ENCODE measurements at regions not wholly inside any gene's neighbourhood (a gene's known extent, or its start where the extent isn't known, plus 50 kb on each side); places are given as distances from the start of the nearest gene placed in this dataset.

- peak; percentile 91 for TF ChIP-seq EED (IDR thresholded peaks at IDR 0.05; ENCODE audit: low read depth)
- TF ChIP-seq YY1 (IDR thresholded peaks at IDR 0.05; ENCODE audit: low read depth, low read length) = 0 out of 2 replicates have a peak, but pooled peaks have one; percentile 33
- TF ChIP-seq RUNX3 (IDR thresholded peaks at IDR 0.05; ENCODE audit: low read length) = peak; percentile 66
- peak; percentile 87 for TF ChIP-seq CREM (IDR thresholded peaks at IDR 0.05; ENCODE audit: low read depth)
- no peak for TF ChIP-seq NKRF (conservative IDR thresholded peaks at IDR 0.05)
Observed at GRCh38 chr20:48478370-48478769, 349.4 kb downstream of the PREX1 start (continued).

- ChIA-PET SMC1A (ENCODE audit: uncharacterized antibody, unreplicated experiment) (interaction anchor here (1.7 kb wide), 1 partner anchor 143 kb away, joined by 6 read pairs; no protein-coding TSS in a partner anchor), POLR2A (interaction anchor here (0.7 to 0.8 kb wide), 2 partner anchors 11 to 693 kb away, joined by 3 to 4 read pairs; no protein-coding TSS in a partner anchor), RAD21 (ENCODE audit: unreplicated experiment) (no interaction called here), CTCF (no interaction called here)
- H4K20me1 ChIP-seq (ENCODE audit: control insufficient read depth, insufficient read depth) = no peaks in the 10 kb centered on the region
- no peaks in the 10 kb centered on the region for H3K79me2 ChIP-seq (ENCODE audit: control insufficient read depth, insufficient read depth, low read length)
- H3K36me3 ChIP-seq (ENCODE audit: control insufficient read depth in 2 of 2, insufficient read depth in 2 of 2, low read length in 1 of 2) = no peaks in the 10 kb centered on the region
- no peak overlapping the region for H3K4me3 ChIP-seq
- H3K4me2 ChIP-seq (ENCODE audit: control insufficient read depth, insufficient read depth) = no peak overlapping the region
- intact Hi-C loops (cut with micrococcal nuclease; ENCODE audit: unreplicated experiment) (no loop called here), in situ Hi-C loops (cut with MboI) (no loop called here)
- H3K27me3 ChIP-seq (replicated peaks in 1 of 2; ENCODE audit: control insufficient read depth in 2 of 2, insufficient read depth in 2 of 2, low read length in 1 of 2) = no peaks in the 10 kb centered on the region; a peak in 2 of 4 replicates
- 71% methylated on average over 11 of the region's 11 CpGs for WGBS (ENCODE audit: insufficient coverage, insufficient replicate concordance, low lambda C conversion rate, missing lambda C conversion rate)
- FAIRE-seq (no peak), DNase-seq (ENCODE audit: low read depth, low spot score) (no peak), ATAC-seq (no peak)
- TF ChIP-seq NFXL1 (IDR thresholded peaks at IDR 0.05; ENCODE audit: borderline replicate concordance) (peak; percentile 39; the same call in 1 of the 2 replicates), CHD1 (IDR thresholded peaks at IDR 0.05; ENCODE audit: low read depth, low read length) (no peak), YY1 (IDR thresholded peaks at IDR 0.05; ENCODE audit: low read depth, low read length) (no peak)
- H3K9ac ChIP-seq (ENCODE audit: control insufficient read depth, insufficient read depth, low read length) = no peak overlapping the region
- no peak overlapping the region for H2AFZ ChIP-seq (ENCODE audit: control insufficient read depth, low read depth, low read length)
- H3K4me1 ChIP-seq (ENCODE audit: control insufficient read depth, insufficient read depth, low read length) = peaks cover 13% of the 10 kb centered on the region
- H3K27ac ChIP-seq (ENCODE audit: control insufficient read depth, insufficient read depth) = no peak overlapping the region
- no peaks in the 10 kb centered on the region for H3K9me3 ChIP-seq (replicated peaks; ENCODE audit: control insufficient read depth, insufficient read depth, low read length)
- no TSS peak for BruUV-seq (replicated peaks)
Observed at GRCh38 chr20:48476854-48477253, 350.9 kb downstream of the PREX1 start.
